Stimulated activated CD4-positive, alpha-beta T cell treated with anti-CD3 and anti-CD28 coated beads, Interleukin-4, amount 100 ng/mL, for 24 hours (primary cell): ENCODE measurements at regions not wholly inside any gene's neighbourhood (a gene's known extent, or its start where the extent isn't known, plus 50 kb on each side); places are given as distances from the start of the nearest gene placed in this dataset.
A peak's percentile ranks its signal among the peaks of the same experiment; 100 is the strongest.
"Not testable (repeated sequence)": the region's sequence is repeated elsewhere in the genome, so short reads cannot be mapped to it uniquely, and the experiment has no call there.

Experiments used
- DNase-seq: peaks from one replicate; pipeline ENCODE4 v3.0.0-alpha.2; 2020

GRCh38 chr4:110359076-110359475, 116.9 kb upstream of the ENPEP start:
- no peak for DNase-seq

DNA sequence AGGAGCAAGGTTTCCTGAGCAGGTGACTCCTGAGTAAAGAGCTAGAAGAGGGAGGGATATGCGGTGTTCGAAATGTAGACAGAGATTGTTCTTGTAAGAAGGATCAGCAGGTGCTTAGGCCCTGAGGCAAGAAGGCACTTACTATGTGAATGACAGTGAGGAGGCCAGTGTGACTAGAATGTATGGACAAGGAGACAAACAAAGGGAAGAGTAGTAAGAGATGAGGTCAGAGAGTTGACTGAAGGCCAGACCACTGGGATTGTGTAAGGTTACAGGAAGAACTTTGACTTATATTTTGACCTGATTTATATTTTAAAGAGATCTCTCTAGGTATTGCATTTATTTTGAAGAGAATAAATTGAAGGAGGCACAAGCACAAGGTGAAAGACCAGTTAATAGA, 118.4 kb upstream of the ENPEP start:
- DNase-seq = no peak

GRCh38 chr4:110354460-110354859, 121.5 kb upstream of the ENPEP start:
- no peak for DNase-seq

DNA sequence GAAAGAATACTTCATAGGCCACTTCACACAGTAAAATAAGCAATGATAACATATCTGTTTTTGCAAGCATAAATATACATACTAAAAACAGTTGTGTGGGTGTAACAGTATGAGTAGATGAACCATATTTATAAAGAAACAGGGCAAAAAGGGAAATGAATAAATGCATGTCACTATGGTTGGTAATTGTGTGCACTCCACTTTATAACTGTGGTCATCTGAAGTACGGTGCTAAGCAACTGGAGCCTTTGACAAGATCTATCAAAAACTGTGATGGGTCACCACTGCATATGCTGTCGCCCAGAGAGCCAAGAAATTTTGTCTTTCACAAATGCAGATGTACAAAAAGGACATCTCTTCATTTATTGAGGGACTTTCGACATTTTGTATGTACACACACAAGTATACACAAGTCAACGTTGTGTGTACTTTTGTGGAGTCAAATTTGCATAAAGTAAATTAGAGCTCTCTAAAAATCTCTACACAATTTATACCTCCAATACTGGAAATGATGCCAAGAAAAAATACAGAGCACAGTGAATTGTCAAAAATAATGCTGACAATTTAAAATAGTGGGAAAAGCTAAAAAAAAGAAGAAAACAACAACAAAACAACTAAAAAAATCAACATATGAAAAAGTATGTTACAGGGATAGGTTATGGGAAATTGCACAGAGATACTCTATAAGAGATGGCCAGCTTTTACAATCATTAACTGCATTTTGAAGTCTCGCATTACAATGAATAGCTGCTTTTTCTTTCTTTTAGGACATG, 123.1 kb upstream of the ENPEP start:
- DNase-seq = no peak

DNA sequence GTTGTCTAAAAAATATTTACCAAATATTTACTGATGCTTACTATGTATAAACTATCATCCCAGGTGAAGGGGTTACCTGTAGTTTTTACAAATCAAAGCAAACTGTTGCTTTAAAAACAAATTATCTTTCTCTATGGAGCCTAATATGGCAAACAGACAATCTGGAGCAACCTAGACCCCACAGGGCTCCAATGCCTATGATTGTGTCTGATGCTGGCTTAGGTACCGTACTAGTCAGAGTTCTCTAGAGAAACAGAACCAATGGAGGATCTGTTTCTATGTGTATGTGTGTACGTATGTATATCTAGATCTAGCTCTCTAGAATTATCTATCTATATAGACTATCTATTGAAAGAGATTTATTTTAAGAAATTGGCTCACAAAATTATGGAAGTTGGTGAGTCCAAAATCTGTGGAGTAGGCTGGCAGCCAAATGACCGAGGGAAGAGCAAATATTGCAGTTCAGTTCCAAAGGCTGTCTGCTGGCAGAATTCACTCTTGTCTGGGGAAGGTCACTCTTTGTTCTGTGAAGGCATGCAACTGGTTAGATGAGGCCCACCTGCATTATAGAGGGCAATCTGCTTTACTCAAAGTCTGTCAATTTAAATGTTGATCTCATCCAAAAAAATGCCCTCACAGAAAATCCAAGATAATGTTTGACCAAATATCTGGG, 127.1 kb upstream of the ENPEP start:
- no peak for DNase-seq

DNA sequence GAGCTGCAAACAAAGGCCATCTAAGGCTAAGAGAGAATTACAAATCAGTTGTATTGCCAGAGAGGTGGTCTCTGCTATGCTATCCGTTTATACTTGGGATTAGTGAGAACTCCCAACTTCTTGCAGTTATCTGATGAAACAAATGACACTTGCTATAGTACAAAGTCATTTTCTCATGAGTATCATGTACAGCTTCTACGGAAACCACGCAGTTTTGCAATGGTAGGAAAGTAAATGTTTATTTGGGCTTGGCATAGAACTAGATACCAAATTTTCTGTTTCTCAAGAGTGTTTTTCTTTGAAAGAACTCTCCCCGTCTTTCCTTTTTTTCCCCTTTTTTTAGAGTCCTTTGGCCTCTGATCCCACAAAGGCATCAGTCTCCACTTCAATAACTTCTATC, 128.2 kb upstream of the ENPEP start:
- no peak for DNase-seq

DNA sequence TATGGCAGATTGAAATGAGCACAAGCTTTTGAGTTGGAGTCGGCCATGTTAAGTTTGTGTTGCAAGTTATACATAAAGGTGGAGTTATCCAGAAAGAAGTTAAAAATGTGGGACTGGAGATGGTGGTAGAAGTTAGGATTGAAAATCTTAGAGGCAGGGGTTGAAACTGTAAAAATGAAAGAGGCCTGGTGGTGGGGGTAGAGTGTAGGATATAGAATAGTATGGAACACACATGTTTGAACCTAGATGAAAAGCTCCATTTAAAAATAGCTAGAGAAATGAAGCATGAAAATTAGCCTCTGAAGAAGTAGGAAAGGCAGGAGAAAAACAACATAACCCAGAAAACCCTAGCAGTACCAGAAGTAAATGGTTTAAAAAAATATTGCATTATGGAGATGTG, 131.8 kb upstream of the ENPEP start:
- no peak for DNase-seq

GRCh38 chr4:110343534-110343933, 132.4 kb upstream of the ENPEP start:
- DNase-seq = no peak

- not testable (repeated sequence) for DNase-seq
These were observed 134.8 kb upstream of the ENPEP start for GRCh38 chr4:110341118-110341517.

DNA sequence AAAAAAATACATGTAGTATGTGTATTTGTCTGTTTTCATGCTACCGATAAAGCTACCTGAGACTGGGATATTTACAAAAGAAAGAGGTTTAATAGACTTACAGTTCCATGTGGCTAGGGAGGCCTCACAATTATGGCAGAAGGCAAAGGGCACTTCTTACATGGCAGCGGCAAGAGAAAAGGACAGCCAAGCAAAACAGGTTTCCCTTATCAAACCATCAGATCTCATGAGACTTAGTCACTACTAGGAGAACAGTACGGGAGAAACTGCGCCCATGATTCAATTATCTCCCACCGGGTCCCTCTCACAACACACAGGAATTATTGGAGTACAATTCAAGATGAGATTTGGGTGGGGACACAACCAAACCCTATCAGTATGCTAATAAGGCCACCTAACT, 137.0 kb upstream of the ELOVL6 start:
- no peak for DNase-seq

DNA sequence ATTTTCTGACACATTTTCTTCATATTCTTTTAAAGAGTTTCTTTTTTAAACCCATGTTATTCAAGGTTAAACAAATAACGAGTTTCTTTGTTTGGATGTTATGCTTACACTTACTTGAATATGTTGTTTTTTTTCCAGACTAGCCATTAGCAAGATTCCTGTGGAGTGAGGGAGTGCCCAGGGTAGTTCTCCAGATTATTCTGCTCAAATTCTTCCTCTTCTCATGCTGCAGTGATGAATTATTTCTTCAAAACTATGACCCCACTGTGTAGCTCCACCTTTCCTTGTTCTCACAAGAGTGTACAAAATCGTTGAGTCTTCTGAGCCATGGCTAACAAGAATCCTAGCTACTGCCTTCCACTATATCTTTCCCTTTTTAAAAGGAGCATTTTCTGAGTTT, 134.1 kb upstream of the ELOVL6 start:
- DNase-seq = no peak

DNA sequence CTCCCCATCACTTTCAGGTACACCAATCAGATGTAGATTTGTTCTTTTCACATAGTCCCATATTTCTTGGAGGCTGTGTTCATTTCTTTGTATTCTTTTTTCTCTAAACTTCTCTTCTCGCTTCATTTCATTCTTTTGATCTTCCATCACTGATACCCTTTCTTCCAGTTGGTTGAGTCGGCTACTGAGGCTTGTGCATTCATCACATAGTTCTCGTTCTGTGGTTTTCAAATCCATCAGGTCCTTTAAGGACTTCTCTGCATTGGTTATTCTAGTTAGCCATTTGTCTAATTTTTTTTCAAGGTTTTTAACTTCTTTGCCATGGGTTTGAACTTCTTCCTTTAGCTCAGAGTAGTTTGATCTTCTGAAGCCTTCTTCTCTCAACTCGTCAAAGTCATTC, 128.0 kb upstream of the ELOVL6 start:
- DNase-seq = not testable (repeated sequence)

DNA sequence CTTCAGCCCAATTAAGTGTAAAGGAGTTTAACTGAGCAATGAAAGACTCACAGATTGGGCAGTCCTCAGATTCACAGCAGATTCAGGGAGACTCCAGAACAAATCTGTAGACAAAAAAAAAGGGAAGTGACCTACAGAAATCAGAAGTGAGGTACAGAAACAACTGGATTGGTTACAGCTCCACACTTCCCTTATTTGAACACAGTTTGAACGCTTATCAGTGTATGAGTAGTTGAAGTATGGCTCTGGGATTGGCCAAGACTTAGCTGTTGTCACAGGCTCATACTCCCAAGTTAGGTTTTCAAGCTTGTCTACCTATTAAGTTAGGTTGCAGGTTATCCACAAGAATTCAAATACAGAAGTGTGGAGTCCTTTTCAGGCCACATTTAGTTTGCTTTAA, 112.4 kb upstream of the ELOVL6 start:
- no peak for DNase-seq

GRCh38 chr4:110309675-110310074, 111.3 kb upstream of the ELOVL6 start:
- DNase-seq = no peak

GRCh38 chr4:110306303-110306702, 107.9 kb upstream of the ELOVL6 start:
- DNase-seq = no peak

GRCh38 chr4:110305455-110305854, 107.0 kb upstream of the ELOVL6 start:
- no peak for DNase-seq

DNA sequence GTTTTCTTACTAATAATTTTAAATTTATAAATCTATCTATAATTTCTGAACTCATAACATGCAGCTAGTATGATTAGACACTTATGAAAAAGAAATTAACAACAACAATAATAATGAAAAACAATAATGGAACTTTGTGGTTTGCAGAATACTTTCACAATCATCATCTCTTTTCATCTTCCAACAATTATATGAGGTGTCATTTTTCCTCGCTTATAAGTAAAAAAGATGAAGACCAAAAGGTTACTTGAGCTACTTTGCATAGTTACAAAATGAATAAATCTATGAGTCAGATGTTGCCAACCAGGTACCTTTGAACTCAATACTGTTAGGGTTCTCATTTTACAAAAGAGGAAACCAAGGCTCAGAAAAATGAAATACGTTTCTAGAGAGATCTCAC, 98.5 kb upstream of the ELOVL6 start:
- no peak for DNase-seq

DNA sequence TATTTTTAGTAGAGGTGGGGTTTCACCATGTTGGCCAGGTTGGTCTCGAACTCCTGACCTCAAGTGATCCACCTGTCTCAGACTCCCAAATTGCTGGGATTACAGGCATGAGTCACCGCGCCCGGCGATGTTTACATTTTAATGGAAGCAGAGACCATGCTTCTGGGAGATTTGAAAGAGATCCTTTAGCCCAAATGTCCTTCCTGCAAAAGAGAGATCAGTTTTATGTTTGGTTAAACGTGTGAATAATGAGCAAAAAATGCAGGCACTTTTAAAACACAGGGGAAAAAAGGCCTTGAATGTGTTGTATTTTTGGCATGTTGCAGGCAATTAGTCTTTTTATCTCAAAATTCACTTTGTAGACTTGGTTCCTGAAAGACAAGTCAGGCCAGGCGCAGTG, 95.8 kb upstream of the ELOVL6 start:
- DNase-seq = no peak

GRCh38 chr4:110292994-110293744, 94.8 kb upstream of the ELOVL6 start:
- no peak for DNase-seq

DNA sequence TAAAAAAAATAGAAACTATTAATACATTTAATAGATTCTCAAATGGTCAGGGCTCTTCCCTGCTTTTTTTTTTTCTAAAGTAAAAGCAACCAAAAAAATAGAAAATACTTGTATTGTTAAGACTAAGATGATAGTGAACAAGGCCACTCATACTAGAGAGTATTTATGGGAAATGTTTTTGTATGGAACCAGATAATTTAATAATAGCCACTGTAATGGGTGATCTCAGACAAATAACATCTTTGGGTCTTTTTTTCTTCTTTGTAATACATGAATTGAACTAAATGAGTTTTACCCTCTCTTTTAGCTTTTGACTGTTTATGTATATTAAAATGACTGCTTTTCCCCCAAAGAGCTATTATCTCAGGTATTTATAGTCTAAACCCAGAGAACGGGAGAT, 92.1 kb upstream of the ELOVL6 start:
- no peak for DNase-seq

GRCh38 chr4:110289601-110290100, 91.2 kb upstream of the ELOVL6 start:
- DNase-seq = no peak

GRCh38 chr4:110287130-110287529, 88.7 kb upstream of the ELOVL6 start:
- peak; percentile 23 for DNase-seq

- no peak for DNase-seq
These were observed 79.7 kb upstream of the ELOVL6 start for GRCh38 chr4:110278127-110278526.

DNA sequence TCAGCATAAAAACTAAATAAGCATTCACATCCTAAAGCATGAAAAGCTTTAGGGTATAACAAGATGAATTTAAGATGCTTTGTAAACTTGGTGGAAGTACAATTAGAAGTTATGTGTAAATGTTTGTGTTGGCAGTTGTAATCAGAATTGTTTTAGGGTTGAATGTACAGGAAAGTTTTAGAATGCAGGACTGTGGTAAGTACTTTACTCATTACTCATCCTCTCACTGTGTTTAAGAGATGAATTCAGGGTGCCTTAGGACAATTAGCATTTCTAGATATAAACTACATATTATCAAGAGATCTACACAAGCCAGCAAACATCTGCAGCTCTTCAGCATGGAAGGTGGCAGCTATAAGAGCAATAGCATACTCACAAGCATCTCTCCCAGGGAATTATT, 77.5 kb upstream of the ELOVL6 start:
- DNase-seq = no peak
